Skin of body (tissue), 1 donor: ENCODE measurements at regions not wholly inside any gene's neighbourhood (a gene's known extent, or its start where the extent isn't known, plus 50 kb on each side); places are given as distances from the start of the nearest gene placed in this dataset.
"Not testable (repeated sequence)": the region's sequence is repeated elsewhere in the genome, so short reads cannot be mapped to it uniquely, and the experiment has no call there.

Source experiments
- DNase-seq: peaks from one replicate; lab custom pipeline; 2025; lab: John Stamatoyannopoulos, UW

GRCh38 chr4:18512718-18513117, 491.2 kb upstream of the LCORL start:
- DNase-seq: no peak

DNA sequence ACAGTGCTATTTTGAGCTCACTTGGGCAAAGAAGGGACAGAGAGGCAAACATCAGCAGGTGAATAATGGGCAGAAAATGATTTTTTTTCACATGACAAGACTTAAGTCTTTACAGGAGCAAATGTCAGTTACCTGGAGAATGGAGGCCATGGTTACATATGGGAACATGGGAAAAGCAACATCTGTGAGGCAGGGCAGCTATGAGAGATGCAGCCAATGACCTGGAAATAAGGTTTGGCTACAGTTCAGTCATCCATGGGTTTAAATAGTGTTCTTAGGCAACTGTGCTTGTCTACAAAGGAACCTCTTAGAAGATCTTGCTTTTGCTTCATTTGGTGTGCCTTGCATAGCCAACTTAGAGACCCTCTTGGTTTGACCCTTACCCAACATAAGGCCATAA, 490.2 kb upstream of the LCORL start:
- DNase-seq: no peak

- DNase-seq: no peak
Measured at GRCh38 chr4:18508786-18509185, 487.2 kb upstream of the LCORL start.

- DNase-seq: no peak
Measured at GRCh38 chr4:18480928-18481327, 459.4 kb upstream of the LCORL start.

GRCh38 chr4:18480342-18480741, 458.8 kb upstream of the LCORL start:
- no peak for DNase-seq

GRCh38 chr4:18479825-18480224, 458.3 kb upstream of the LCORL start:
- DNase-seq: no peak

DNA sequence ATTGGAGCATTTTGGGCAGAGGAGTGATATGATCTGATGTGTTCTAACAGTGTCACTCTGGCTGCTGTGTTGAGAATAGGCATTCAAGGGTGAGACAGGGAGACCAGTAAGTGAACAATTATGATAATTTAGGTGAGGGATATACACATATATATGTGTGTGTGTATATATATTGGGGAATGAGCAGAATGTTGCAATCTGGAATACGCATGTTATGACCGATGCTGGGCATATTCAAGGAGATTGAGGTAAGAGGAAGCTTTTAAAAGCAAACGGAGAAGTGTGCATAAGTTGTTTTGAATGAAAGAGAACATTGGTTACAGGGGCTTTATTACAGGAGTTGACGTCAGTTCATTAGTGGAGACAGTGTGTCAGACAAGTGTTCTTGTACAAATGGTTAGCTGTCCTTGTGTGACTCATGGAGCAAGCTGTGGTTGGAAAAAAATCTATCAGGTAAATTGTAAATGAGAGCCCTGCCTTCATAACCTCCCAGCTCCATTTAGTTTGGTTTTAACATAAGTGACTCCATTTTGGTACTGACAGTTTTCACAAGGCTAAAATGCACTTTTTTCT, 442.5 kb upstream of the LCORL start:
- DNase-seq: no peak

DNA sequence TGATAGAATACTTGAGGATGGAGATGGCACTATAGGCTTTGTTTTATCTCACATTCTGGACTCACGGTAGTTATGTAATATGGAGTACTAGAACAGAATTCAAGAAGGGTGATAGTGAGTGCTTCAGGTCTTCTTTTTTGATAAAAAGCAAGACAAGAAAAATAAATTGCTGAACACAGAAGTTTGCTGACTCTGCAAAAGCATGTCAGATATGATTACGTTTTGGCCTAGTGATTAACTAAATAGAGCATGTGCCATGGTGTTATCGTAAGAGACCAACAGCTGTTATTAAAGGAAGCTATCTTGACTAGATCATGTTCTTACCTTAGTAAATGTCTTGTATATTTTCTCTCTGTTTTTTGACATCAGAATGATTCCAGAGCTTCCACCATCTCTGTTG, 436.9 kb upstream of the LCORL start:
- DNase-seq: no peak

GRCh38 chr4:18454349-18454748, 432.8 kb upstream of the LCORL start:
- DNase-seq: no peak

- DNase-seq: no peak
Measured at GRCh38 chr4:18445110-18445509, 423.6 kb upstream of the LCORL start.

GRCh38 chr4:18444206-18444605, 422.7 kb upstream of the LCORL start:
- no peak for DNase-seq

GRCh38 chr4:18442957-18443356, 421.4 kb upstream of the LCORL start:
- DNase-seq: no peak

GRCh38 chr4:18441676-18442075, 420.1 kb upstream of the LCORL start:
- no peak for DNase-seq

DNA sequence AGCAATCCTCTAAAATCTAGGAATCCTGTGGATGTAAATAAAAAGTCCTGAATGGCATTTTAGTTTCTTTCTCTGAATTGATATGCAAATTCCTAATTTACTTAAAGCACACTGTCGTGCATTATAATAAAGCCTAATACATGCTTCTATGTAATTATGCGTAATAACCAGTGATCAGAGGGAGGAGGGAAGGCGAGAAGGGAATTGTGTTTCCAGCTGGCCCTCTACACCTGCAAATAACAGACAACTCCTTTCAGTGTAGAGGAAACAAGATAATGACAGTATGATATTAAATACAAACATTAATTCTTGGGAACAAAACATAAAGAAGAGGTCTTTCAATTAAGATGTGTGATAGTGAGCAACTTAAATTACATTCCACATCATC, 419.6 kb upstream of the LCORL start:
- no peak for DNase-seq

GRCh38 chr4:18440527-18441202, 419.1 kb upstream of the LCORL start:
- DNase-seq: no peak

GRCh38 chr4:18439311-18439710, 417.8 kb upstream of the LCORL start:
- DNase-seq: no peak

DNA sequence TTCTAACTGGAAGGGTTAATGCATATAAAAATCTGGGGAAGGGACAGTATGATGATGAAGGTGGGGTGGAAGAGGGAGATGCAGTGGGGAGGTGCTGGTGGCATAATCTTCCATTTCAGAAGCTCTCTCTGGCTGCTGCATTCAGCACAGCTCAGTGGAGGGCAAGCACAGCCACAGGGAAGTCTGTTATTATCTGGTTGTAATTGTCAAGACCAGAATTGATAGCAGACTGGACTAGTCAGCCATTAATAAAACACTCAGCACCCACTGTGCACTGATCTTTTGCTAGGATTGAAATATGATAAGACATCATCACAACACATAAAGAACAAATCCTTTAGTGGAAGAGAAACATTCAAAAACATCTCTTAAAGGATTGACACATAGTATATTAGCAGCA, 414.2 kb upstream of the LCORL start:
- DNase-seq: no peak

GRCh38 chr4:18422685-18423084, 401.1 kb upstream of the LCORL start:
- DNase-seq: no peak

GRCh38 chr4:18421519-18421918, 400.0 kb upstream of the LCORL start:
- no peak for DNase-seq

- no peak for DNase-seq
Measured at GRCh38 chr4:18419780-18420179, 398.2 kb upstream of the LCORL start.

- DNase-seq: not testable (repeated sequence)
Measured at GRCh38 chr4:18418195-18418898, 396.8 kb upstream of the LCORL start.

- not testable (repeated sequence) for DNase-seq
Measured at GRCh38 chr4:18417651-18418050, 396.1 kb upstream of the LCORL start.

DNA sequence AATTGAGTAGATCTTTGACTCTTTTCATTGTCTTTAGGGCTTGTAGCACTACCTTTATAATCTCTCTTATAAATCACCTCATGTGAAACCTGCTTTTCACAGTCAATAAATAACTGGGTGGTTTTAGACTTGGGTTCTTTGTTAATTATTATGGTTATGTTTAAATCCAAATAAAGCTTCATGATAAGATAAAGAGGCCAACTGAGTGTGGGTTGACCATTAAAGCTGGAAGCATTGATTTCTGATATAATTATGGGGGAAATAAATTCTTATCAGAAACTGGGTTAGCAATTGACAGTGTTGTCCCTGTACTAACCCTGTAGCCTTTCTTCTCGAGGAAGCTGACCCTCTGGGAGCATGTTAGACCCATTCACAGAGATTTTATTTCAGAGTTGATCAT, 384.7 kb upstream of the LCORL start:
- DNase-seq: no peak
